ENCODE measurements at regions not wholly inside any gene's neighbourhood (a gene's known extent, or its start where the extent isn't known, plus 50 kb on each side); places are given as distances from the start of the nearest gene placed in this dataset.

- TF ChIP-seq, protein P1, sequence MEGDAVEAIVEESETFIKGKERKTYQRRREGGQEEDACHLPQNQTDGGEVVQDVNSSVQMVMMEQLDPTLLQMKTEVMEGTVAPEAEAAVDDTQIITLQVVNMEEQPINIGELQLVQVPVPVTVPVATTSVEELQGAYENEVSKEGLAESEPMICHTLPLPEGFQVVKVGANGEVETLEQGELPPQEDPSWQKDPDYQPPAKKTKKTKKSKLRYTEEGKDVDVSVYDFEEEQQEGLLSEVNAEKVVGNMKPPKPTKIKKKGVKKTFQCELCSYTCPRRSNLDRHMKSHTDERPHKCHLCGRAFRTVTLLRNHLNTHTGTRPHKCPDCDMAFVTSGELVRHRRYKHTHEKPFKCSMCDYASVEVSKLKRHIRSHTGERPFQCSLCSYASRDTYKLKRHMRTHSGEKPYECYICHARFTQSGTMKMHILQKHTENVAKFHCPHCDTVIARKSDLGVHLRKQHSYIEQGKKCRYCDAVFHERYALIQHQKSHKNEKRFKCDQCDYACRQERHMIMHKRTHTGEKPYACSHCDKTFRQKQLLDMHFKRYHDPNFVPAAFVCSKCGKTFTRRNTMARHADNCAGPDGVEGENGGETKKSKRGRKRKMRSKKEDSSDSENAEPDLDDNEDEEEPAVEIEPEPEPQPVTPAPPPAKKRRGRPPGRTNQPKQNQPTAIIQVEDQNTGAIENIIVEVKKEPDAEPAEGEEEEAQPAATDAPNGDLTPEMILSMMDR (IDR thresholded peaks at IDR 0.05), result no peak
- no peak for TF ChIP-seq POLR2A (IDR thresholded peaks at IDR 0.05)
Measured at GRCh38 chr4:147339100-147339499, 141.8 kb upstream of the EDNRA start.
